K562 (cell line): ENCODE measurements at regions not wholly inside any gene's neighbourhood (a gene's known extent, or its start where the extent isn't known, plus 50 kb on each side); places are given as distances from the start of the nearest gene placed in this dataset.

Experiments
- BCL6 ChIP-seq: fragments of 250-450 bp; sonication (Bioruptor Pico); IDR thresholded peaks from 2 replicates; pipeline ENCODE4 v1.4.0; 2020
- ELF1 ChIP-seq: fragments of 200-800 bp; sonication (Bioruptor generic); IDR thresholded peaks from 2 replicates; pipeline ENCODE4 v1.6.1; 2016; ENCODE audit warnings: missing genetic modification characterization, missing compliant biosample characterization
- ELF4 ChIP-seq: fragments of 450-650 bp; formaldehyde crosslinking; IDR thresholded peaks from 2 replicates; pipeline ENCODE4 v1.4.0; 2022; ENCODE audit warnings: missing genetic modification characterization
- ELK3 ChIP-seq: fragments of 450-650 bp; formaldehyde crosslinking; IDR thresholded peaks from 2 replicates; pipeline ENCODE4 v1.4.0; 2020; ENCODE audit warnings: mild to moderate bottlenecking
- POLR2A ChIP-seq: fragments of 450-650 bp; conservative IDR thresholded peaks from 2 replicates; pipeline ENCODE4 v1.6.1; 2016
- POLR3G ChIP-seq: IDR thresholded peaks from 2 replicates; pipeline ENCODE4 v1.6.1; 2011; ENCODE audit not compliant: insufficient read length, insufficient replicate concordance; ENCODE audit errors: extremely low read depth
- RFX5 ChIP-seq: IDR thresholded peaks from 2 replicates; pipeline ENCODE4 v1.6.1; 2011; ENCODE audit warnings: low read depth, mild to moderate bottlenecking, improper control_type of control experiment, low read length
- SMARCA4 ChIP-seq: fragments of 450-650 bp; IDR thresholded peaks from 2 replicates; pipeline ENCODE4 v1.6.1; 2016
- TCFL5 ChIP-seq: fragments of 250-450 bp; sonication (Bioruptor Pico); conservative IDR thresholded peaks from 2 replicates; pipeline ENCODE4 v1.6.1; 2021; ENCODE audit warnings: mild to moderate bottlenecking, moderate library complexity, matching md5 sums
- ZNF79 ChIP-seq: fragments of 250-450 bp; sonication (Bioruptor Pico); IDR thresholded peaks from 2 replicates; pipeline ENCODE4 v1.4.0; 2020; ENCODE audit warnings: low read depth, mild to moderate bottlenecking, moderate library complexity
- TF ChIP-seq, protein P1 (sequence below), 3 experiments: IDR thresholded peaks in 2 of 3; conservative IDR thresholded peaks in 1 of 3; 2 replicates each; pipeline ENCODE4 v1.5.1; 2011 to 2012; ENCODE audit warnings: low read length in 3 of 3, mild to moderate bottlenecking in 3 of 3, control low read depth in 2 of 3, improper control_type of control experiment in 1 of 3, inconsistent platforms in 1 of 3, low read depth in 1 of 3, mixed read lengths in 1 of 3, moderate library complexity in 1 of 3; ENCODE audit not compliant: insufficient read depth in 2 of 3
- TF ChIP-seq, protein P2 (sequence below): fragments of 250-450 bp; sonication (Bioruptor Pico); IDR thresholded peaks from 2 replicates; pipeline ENCODE4 v1.4.0; 2020; ENCODE audit warnings: mild to moderate bottlenecking, moderate library complexity
- TF ChIP-seq, protein P3 (sequence below): sonication (generic); formaldehyde crosslinking; IDR thresholded peaks from 2 replicates; pipeline ENCODE4 v1.8.0; 2023; ENCODE audit warnings: mild to moderate bottlenecking, missing genetic modification reagents

DNA sequence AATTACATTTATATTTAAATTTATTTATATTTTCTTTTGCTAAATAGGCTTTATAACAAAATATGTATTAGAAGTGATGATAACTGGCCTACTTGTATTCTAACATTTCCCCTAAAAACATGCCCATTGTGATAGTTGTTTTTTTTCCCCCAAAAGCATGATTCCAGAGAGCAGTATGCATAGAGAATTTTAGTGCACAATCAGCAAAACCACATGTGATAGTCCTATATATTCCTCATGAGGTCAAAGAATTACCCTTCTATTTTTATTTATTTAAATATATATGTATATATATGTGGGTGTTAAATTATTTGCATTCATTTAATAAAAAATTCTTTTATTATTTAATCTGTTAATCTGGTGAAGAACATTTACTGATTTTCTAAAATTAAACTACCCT lies 78.2 kb upstream of the TLL1 start:
- TF ChIP-seq, protein P1, sequence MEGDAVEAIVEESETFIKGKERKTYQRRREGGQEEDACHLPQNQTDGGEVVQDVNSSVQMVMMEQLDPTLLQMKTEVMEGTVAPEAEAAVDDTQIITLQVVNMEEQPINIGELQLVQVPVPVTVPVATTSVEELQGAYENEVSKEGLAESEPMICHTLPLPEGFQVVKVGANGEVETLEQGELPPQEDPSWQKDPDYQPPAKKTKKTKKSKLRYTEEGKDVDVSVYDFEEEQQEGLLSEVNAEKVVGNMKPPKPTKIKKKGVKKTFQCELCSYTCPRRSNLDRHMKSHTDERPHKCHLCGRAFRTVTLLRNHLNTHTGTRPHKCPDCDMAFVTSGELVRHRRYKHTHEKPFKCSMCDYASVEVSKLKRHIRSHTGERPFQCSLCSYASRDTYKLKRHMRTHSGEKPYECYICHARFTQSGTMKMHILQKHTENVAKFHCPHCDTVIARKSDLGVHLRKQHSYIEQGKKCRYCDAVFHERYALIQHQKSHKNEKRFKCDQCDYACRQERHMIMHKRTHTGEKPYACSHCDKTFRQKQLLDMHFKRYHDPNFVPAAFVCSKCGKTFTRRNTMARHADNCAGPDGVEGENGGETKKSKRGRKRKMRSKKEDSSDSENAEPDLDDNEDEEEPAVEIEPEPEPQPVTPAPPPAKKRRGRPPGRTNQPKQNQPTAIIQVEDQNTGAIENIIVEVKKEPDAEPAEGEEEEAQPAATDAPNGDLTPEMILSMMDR (IDR thresholded peaks at IDR 0.05 in 2 of 3, conservative IDR thresholded peaks at IDR 0.05 in 1 of 3; ENCODE audit: insufficient read depth in 2 of 3, low read depth in 1 of 3, low read length in 3 of 3) = no peak
- no peak for TF ChIP-seq TCFL5
- TF ChIP-seq, protein P2, sequence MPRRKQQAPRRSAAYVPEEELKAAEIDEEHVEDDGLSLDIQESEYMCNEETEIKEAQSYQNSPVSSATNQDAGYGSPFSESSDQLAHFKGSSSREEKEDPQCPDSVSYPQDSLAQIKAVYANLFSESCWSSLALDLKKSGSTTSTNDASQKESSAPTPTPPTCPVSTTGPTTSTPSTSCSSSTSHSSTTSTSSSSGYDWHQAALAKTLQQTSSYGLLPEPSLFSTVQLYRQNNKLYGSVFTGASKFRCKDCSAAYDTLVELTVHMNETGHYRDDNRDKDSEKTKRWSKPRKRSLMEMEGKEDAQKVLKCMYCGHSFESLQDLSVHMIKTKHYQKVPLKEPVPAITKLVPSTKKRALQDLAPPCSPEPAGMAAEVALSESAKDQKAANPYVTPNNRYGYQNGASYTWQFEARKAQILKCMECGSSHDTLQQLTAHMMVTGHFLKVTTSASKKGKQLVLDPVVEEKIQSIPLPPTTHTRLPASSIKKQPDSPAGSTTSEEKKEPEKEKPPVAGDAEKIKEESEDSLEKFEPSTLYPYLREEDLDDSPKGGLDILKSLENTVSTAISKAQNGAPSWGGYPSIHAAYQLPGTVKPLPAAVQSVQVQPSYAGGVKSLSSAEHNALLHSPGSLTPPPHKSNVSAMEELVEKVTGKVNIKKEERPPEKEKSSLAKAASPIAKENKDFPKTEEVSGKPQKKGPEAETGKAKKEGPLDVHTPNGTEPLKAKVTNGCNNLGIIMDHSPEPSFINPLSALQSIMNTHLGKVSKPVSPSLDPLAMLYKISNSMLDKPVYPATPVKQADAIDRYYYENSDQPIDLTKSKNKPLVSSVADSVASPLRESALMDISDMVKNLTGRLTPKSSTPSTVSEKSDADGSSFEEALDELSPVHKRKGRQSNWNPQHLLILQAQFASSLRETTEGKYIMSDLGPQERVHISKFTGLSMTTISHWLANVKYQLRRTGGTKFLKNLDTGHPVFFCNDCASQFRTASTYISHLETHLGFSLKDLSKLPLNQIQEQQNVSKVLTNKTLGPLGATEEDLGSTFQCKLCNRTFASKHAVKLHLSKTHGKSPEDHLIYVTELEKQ (CRISPR knock-in tag) = no peak
- TF ChIP-seq ZNF79 (CRISPR knock-in tag) = no peak
- no peak for TF ChIP-seq SMARCA4
- TF ChIP-seq RFX5 = no peak
- no peak for TF ChIP-seq POLR2A
- no peak for TF ChIP-seq ELF1 (tag)
- no peak for TF ChIP-seq POLR3G
- TF ChIP-seq, protein P3, sequence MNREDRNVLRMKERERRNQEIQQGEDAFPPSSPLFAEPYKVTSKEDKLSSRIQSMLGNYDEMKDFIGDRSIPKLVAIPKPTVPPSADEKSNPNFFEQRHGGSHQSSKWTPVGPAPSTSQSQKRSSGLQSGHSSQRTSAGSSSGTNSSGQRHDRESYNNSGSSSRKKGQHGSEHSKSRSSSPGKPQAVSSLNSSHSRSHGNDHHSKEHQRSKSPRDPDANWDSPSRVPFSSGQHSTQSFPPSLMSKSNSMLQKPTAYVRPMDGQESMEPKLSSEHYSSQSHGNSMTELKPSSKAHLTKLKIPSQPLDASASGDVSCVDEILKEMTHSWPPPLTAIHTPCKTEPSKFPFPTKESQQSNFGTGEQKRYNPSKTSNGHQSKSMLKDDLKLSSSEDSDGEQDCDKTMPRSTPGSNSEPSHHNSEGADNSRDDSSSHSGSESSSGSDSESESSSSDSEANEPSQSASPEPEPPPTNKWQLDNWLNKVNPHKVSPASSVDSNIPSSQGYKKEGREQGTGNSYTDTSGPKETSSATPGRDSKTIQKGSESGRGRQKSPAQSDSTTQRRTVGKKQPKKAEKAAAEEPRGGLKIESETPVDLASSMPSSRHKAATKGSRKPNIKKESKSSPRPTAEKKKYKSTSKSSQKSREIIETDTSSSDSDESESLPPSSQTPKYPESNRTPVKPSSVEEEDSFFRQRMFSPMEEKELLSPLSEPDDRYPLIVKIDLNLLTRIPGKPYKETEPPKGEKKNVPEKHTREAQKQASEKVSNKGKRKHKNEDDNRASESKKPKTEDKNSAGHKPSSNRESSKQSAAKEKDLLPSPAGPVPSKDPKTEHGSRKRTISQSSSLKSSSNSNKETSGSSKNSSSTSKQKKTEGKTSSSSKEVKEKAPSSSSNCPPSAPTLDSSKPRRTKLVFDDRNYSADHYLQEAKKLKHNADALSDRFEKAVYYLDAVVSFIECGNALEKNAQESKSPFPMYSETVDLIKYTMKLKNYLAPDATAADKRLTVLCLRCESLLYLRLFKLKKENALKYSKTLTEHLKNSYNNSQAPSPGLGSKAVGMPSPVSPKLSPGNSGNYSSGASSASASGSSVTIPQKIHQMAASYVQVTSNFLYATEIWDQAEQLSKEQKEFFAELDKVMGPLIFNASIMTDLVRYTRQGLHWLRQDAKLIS (CRISPR knock-in tag) = no peak
- TF ChIP-seq ELF4 (CRISPR knock-in tag) = no peak
- no peak for TF ChIP-seq ELK3 (CRISPR knock-in tag)
- no peak for TF ChIP-seq BCL6 (CRISPR knock-in tag)
